ENCODE measurements at regions not wholly inside any gene's neighbourhood (a gene's known extent, or its start where the extent isn't known, plus 50 kb on each side); places are given as distances from the start of the nearest gene placed in this dataset.
"Not testable (repeated sequence)": the region's sequence is repeated elsewhere in the genome, so short reads cannot be mapped to it uniquely, and the experiment has no call there.

DNA sequence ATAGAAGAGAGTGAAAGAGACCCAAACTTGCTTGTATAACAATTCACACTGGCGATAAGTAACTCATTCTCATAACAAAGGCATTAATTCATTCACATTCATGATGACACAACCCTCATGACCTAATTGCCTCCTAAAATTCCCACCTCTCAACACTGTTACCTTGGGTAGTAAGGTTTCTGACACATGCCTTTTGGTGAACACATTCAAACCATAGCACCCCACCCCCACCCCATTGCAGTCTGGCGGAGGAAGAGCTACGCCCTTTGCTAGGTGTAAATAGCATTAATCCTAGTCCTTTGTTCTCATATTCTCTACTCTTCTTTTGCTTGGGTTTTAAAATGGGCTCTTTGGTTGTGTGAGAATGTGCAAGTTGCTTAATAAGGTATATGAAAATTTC lies 361.5 kb downstream of the DSEL start:
- CTCF ChIA-PET: no interaction called here
- POLR2A ChIA-PET: no interaction called here

- POLR2A ChIA-PET: no interaction called here
- CTCF ChIA-PET: no interaction called here
These were observed 365.2 kb downstream of the DSEL start for GRCh38 chr18:67151366-67151765.

DNA sequence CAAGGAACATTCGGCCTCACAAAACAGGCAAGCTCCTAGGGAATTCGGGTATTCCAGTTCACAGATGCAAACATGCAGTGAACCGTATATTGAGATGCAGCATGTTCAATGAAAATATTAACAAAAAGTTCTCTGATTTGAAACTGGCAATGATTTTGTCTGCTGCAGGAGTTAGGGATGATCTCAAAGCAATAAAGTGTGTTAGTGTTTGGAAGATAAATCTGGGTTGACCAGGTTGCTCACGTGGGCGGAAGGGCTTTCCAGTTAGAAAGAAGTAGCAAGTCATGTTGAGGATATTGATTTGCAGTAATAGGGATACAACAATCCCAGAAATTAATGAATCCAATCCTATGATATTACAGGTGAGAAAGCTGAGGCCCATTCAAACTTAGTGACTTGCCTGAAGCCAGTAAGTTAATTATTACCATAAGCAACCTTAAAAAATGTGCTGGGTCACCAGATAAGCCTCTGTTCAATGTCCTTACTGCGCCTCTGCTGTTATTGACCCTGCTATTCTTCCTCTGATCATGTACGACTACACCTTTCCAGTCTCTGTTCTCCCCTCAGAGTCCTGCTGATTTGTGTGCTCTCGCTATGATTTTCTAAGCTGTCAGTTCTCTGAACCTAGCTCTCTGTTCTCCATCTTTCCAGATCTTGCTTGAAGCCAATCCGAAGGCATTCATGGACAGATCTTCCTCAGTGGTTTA lies 370.8 kb downstream of the DSEL start:
- CTCF ChIA-PET: no interaction called here
- POLR2A ChIA-PET: no interaction called here

GRCh38 chr18:67144329-67144728 lies 372.2 kb downstream of the DSEL start:
- CTCF ChIA-PET: no interaction called here
- POLR2A ChIA-PET: no interaction called here

GRCh38 chr18:67143028-67143427 lies 373.5 kb downstream of the DSEL start:
- ChIA-PET CTCF (no interaction called here), POLR2A (no interaction called here)

- POLR2A ChIA-PET: no interaction called here
- CTCF ChIA-PET: no interaction called here
These were observed 373.9 kb downstream of the DSEL start for GRCh38 chr18:67142604-67143003.

GRCh38 chr18:67140495-67140894 lies 376.0 kb downstream of the DSEL start:
- CTCF ChIA-PET: interaction anchor here (1.2 kb wide), 1 partner anchor 16 kb away, joined by 3 read pairs; no protein-coding TSS in a partner anchor
- POLR2A ChIA-PET: no interaction called here

GRCh38 chr18:67139899-67140298 lies 376.6 kb downstream of the DSEL start:
- CTCF ChIA-PET: interaction anchor here (1.2 kb wide), 1 partner anchor 15 kb away, joined by 3 read pairs; no protein-coding TSS in a partner anchor
- POLR2A ChIA-PET: no interaction called here

- CTCF ChIA-PET: no interaction called here
- POLR2A ChIA-PET: no interaction called here
These were observed 380.5 kb downstream of the DSEL start for GRCh38 chr18:67135981-67136380.

DNA sequence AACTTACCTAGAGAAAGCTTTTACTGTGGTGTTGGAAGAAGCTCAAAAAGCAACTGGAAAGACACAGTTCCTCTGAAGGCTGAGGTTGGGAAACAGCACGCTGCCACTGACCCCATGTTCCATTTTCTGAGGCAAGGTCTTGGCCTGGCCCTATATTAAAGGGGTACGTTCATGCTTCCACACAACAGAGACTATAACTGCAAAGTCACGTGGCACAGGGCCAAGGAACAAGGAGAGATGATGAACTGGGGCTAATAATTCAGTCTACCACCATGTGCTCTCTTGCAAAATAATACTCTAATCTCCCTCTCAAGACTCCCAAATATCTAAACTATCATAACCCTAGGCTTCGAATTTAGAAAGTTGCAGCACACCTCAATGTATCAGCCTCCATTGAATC lies 381.6 kb downstream of the DSEL start:
- CTCF ChIA-PET: no interaction called here

DNA sequence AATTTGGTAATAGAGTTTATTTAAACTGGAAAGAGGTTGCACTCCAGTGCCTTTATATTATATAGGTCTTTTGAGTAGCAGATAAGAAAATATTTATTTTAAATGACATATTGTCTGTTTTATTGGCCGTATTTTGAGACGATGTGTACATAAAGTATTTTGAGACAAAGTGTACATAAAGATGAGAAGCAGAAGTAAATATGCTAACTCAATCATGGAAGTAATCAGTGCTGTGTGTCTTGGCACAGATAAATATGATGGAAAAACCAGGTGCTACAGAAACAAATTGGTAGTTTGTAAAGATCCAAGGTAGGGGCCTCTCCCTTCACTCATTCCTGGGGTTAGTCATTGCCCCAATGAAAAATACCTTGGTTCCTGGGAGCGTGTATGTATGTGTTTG lies 382.9 kb downstream of the DSEL start:
- ChIA-PET CTCF (no interaction called here), POLR2A (no interaction called here)

More for the DNA sequence above, 381.6 kb downstream of the DSEL start:
- POLR2A ChIA-PET: no interaction called here

GRCh38 chr18:67132919-67133318 lies 383.6 kb downstream of the DSEL start:
- ChIA-PET CTCF (no interaction called here), POLR2A (no interaction called here)

- CTCF ChIA-PET: no interaction called here
- POLR2A ChIA-PET: no interaction called here
These were observed 385.0 kb downstream of the DSEL start for GRCh38 chr18:67131498-67131897.

DNA sequence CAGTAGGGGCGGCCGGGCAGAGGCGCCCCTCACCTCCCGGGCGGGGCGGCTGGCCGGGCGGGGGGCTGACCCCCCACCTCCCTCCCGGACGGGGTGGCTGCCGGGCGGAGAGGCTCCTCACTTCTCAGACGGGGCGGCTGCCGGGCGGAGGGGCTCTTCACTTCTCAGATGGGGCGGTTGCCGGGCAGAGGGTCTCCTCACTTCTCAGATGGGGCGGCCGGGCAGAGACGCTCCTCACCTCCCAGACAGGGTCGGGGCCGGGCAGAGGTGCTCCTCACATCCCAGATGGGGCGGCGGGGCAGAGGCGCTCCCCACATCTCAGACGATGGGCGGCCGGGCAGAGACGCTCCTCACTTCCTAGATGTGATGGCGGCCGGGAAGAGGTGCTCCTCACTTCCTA lies 389.8 kb downstream of the DSEL start:
- POLR2A ChIA-PET, CTCF ChIA-PET: not testable (repeated sequence)

- CTCF ChIA-PET: no interaction called here
- POLR2A ChIA-PET: no interaction called here
These were observed 392.6 kb downstream of the DSEL start for GRCh38 chr18:67123901-67124300.

DNA sequence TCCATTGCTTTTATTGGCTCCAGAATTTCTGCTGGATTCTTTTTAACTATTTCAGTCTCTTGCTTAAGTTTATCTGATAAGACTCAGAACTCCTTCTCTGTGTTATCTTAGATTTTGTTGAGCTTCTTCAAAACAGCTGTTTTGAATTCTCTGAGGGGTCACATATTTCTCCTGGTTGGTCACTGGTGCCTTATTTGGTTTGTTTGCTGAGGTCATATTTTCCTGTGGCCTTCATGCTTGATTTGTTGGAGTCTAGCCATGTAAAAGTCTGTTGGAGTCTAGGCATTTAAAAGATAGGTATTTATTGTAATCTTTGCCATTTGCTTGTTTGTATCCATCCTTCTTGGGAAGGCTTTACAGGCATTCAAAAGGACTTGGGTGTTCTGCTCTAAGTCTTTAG lies 398.7 kb downstream of the DSEL start:
- ChIA-PET POLR2A (no interaction called here), CTCF (no interaction called here)

- ChIA-PET CTCF (no interaction called here), POLR2A (no interaction called here)
These were observed 407.0 kb downstream of the DSEL start for GRCh38 chr18:67109535-67109934.

GRCh38 chr18:67108894-67109293 lies 407.6 kb downstream of the DSEL start:
- POLR2A ChIA-PET: no interaction called here
- CTCF ChIA-PET: no interaction called here

DNA sequence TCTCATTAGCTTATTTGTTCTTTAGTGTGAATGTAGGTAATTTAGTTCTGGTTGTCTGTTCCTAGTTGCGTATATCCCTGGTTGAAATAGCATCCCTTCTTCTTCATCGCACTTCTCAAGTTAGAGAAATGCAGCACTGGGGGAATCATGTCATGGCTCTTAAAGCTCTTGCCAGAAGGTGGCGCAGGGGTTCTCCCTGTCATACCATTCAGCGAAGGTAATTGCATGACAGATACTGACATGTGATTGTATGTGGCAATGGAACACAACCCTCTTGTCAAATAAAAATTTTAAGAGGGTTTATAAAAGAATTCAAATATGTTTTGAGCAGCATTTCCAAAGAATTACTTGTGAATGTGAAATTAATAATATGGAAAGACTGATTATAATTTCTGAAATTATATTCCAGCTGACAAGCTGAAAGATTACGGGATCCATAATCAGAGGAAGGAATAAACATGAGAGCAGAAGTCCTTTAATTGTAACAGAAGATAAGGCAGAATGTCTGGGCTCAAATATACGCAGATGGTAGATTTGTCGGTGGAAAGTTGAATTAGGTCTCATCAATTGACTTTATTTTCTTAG lies 411.7 kb downstream of the DSEL start:
- ChIA-PET POLR2A (no interaction called here), CTCF (interaction anchor here (0.6 to 1.2 kb wide), 3 partner anchors 42 to 791 kb away, joined by 3 to 5 read pairs (median 4); no protein-coding TSS in a partner anchor)

- ChIA-PET POLR2A (no interaction called here), CTCF (no interaction called here)
These were observed 422.4 kb downstream of the DSEL start for GRCh38 chr18:67094123-67094522.

- ChIA-PET POLR2A (no interaction called here), CTCF (no interaction called here)
These were observed 424.4 kb downstream of the DSEL start for GRCh38 chr18:67092141-67092540.

DNA sequence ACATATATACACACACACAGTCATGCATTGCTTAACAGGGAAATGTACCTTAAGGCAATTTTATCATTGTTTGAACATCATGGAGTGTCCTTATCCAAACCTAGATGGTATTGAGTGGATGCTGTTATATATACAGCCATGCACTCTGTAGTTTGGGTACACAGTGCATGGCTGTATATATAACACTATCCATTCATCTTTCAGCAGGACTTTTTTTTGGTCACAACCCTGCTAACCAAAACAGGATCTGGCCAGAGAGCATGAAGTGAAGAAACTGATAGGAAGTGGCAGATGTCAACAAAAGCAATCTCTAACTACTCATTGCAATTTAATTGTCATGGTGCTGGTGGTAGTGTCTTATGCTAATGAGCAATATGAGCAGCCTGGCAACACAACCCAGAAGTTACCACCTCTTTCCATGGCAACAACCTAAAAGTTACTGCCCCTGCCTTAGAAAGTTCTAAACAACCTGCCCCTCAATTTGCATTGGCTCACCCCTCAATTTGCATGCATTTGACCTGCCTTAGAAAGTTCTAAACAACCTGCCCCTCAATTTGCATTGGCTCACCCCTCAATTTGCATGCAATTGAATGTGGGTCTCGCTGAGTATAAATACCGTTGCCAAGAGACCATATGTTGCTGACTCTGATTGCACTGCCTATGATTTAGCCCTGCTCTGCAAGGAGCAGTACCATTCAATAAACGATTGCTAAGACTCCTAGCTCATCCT lies 434.9 kb downstream of the DSEL start:
- ChIA-PET CTCF (no interaction called here), POLR2A (no interaction called here)
